Aorta (tissue), 5 donors: ENCODE measurements at regions not wholly inside any gene's neighbourhood (a gene's known extent, or its start where the extent isn't known, plus 50 kb on each side); places are given as distances from the start of the nearest gene placed in this dataset.
"Not testable (repeated sequence)": the region's sequence is repeated elsewhere in the genome, so short reads cannot be mapped to it uniquely, and the experiment has no call there.

Experiments used
- ATAC-seq: fragments of 200-7000 bp; cut with Tn5 transposase; one replicate; pipeline ENCODE4 v1.9.1; 2022; ENCODE audit warnings: moderate library complexity; ENCODE audit not compliant: low FRiP score
- DNase-seq, 2 donors: peaks; one replicate each; pipeline ENCODE4 v3.0.0-alpha.2; 2020
- H3K27ac ChIP-seq, 2 donors: one replicate each; pipeline ENCODE4 v1.5.1; 2013; ENCODE audit warnings: low read length in 2 of 2, mild to moderate bottlenecking in 2 of 2, moderate library complexity in 2 of 2, control low read depth in 1 of 2, inconsistent platforms in 1 of 2, low read depth in 1 of 2
- H3K27me3 ChIP-seq, 2 donors: one replicate each; pipeline ENCODE4 v1.6.1; 2013; ENCODE audit warnings: control low read depth in 1 of 2, low read length in 1 of 2, mild to moderate bottlenecking in 1 of 2, moderate library complexity in 1 of 2; ENCODE audit not compliant: insufficient read depth in 2 of 2, control insufficient read depth in 1 of 2
- H3K36me3 ChIP-seq, 2 donors: one replicate each; pipeline ENCODE4 v1.6.1; 2013; ENCODE audit warnings: control low read depth in 1 of 2, low read length in 1 of 2, mild to moderate bottlenecking in 1 of 2; ENCODE audit not compliant: insufficient read depth in 2 of 2, control insufficient read depth in 1 of 2
- H3K4me1 ChIP-seq, 2 donors: one replicate each; pipeline ENCODE4 v1.6.1; 2013; ENCODE audit warnings: low read length in 2 of 2, control low read depth in 1 of 2, mild to moderate bottlenecking in 1 of 2, moderate library complexity in 1 of 2; ENCODE audit not compliant: insufficient read depth in 2 of 2, control insufficient read depth in 1 of 2
- H3K4me3 ChIP-seq, 2 donors: one replicate each; pipeline ENCODE4 v1.5.1; 2013; ENCODE audit warnings: low read length in 2 of 2, control low read depth in 1 of 2, mild to moderate bottlenecking in 1 of 2
- H3K9me3 ChIP-seq: one replicate; pipeline ENCODE4 v1.6.1; 2013; ENCODE audit warnings: mild to moderate bottlenecking, low read length; ENCODE audit not compliant: control insufficient read depth
- WGBS, 2 donors: extraction: QIAGEN DNeasy Blood & Tissue Kit; methylation state at CpG; one replicate each; pipeline ENCODE4 v1.1.7; 2013; 5-methylcytosine and 5-hydroxymethylcytosine counted together
- intact Hi-C, 2 donors: fragments of 100-400 bp; cut with DNase I; formaldehyde crosslinking; loops; one replicate each; pipeline versions ENCODE4 v1.14.2 to v1.15.0; 2022
- donor health status: healthy with polysubstance abuse.
- donor health status: Bipolar disorder and iron deficiency.
- donor health status: DM: no; HTN: no; CAD: no.
- donor health status: DM: no; HTN: no; CAD: no.
- donor health status: DM: yes; HTN: yes; CAD: no.

GRCh38 chr6:112504621-112505020 is 157.5 kb downstream of the RFPL4B start:
- Histone ChIP-seq H3K27ac (no peak overlapping the region), H3K27me3 (no peaks in the 10 kb centered on the region), H3K4me3 (no peak overlapping the region), H3K4me1 (no peaks in the 10 kb centered on the region), H3K9me3 (no peaks in the 10 kb centered on the region), H3K36me3 (no peaks in the 10 kb centered on the region)
- DNase-seq = no peak
- no peak for ATAC-seq
- intact Hi-C loops = no loop called here
- 21 to 42% methylated on average over 2 of the region's 2 CpGs for WGBS, 2 donors

- no peak for DNase-seq
- no peak overlapping the region for H3K27ac ChIP-seq
- intact Hi-C loops = no loop called here
- no peak overlapping the region for H3K4me3 ChIP-seq
- H3K27me3 ChIP-seq = no peaks in the 10 kb centered on the region
- H3K36me3 ChIP-seq = no peaks in the 10 kb centered on the region
- WGBS, 2 donors = 95 to 100% methylated on average over 1 of the region's 1 CpG
- no peaks in the 10 kb centered on the region for H3K4me1 ChIP-seq
- H3K9me3 ChIP-seq = no peaks in the 10 kb centered on the region
- no peak for ATAC-seq
Observed at GRCh38 chr6:112511441-112511840, 164.3 kb downstream of the RFPL4B start.

DNA sequence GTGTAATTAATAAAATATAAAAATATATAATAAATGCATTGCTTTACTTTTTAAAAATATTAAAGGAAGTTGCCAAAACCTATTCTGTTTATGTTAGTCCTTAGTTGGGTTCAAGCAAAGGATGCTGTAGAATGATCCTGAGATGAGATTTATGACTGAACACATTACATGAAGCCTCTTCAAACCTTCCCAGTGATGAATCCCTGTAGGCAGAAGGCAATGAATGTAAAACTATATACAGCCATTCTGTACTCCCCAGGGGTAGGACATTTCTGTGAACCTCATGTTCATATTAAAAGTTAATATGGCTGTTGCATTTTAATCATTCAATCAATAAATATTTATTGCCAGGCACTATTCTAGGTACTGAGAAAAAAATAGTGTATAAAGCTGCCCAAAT is 166.0 kb downstream of the RFPL4B start:
- no peaks in the 10 kb centered on the region for H3K9me3 ChIP-seq
- ATAC-seq = no peak
- no peaks in the 10 kb centered on the region for H3K4me1 ChIP-seq
- H3K27me3 ChIP-seq = no peaks in the 10 kb centered on the region
- no peak overlapping the region for H3K4me3 ChIP-seq
- no peaks in the 10 kb centered on the region for H3K36me3 ChIP-seq
- H3K27ac ChIP-seq = no peak overlapping the region
- DNase-seq = no peak
- intact Hi-C loops = no loop called here

- Histone ChIP-seq H3K4me1 (no peaks in the 10 kb centered on the region), H3K4me3 (no peak overlapping the region), H3K27me3 (no peaks in the 10 kb centered on the region), H3K36me3 (no peaks in the 10 kb centered on the region), H3K9me3 (no peaks in the 10 kb centered on the region), H3K27ac (no peak overlapping the region)
- ATAC-seq (no peak), DNase-seq (no peak)
- intact Hi-C loops = no loop called here
- WGBS, 2 donors = 91 to 94% methylated on average over 4 of the region's 4 CpGs
Observed at GRCh38 chr6:112522587-112522986, 175.5 kb downstream of the RFPL4B start.

DNA sequence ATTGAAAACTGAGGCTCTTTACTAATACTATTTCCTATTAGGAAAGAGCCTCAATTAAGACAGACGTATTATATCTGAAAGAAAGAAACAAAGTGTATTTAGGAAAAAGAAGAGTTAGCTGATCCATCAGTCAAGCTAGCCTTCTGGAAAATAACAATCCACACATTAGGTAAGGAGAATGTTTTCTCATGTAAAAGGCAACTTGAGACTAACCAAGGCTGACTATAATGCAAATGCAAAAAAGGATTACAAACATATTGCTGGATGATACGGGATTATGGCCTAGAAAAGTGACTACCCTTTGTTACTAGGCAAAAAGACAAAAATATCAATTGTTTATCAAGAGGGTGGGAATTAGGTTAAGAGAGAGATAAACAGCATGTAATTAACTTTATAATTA is 176.9 kb downstream of the RFPL4B start:
- no peaks in the 10 kb centered on the region for H3K9me3 ChIP-seq
- ATAC-seq = no peak
- H3K4me3 ChIP-seq = no peak overlapping the region
- WGBS, 2 donors = 89 to 92% methylated on average over 2 of the region's 2 CpGs
- H3K27me3 ChIP-seq = no peaks in the 10 kb centered on the region
- no peak for DNase-seq
- H3K36me3 ChIP-seq = no peaks in the 10 kb centered on the region
- H3K4me1 ChIP-seq = no peaks in the 10 kb centered on the region
- H3K27ac ChIP-seq = no peak overlapping the region
- intact Hi-C loops = no loop called here

GRCh38 chr6:112525749-112526148 is 178.6 kb downstream of the RFPL4B start:
- no peak for ATAC-seq
- no peaks in the 10 kb centered on the region for H3K27me3 ChIP-seq
- DNase-seq = no peak
- intact Hi-C loops = no loop called here
- no peak overlapping the region for H3K27ac ChIP-seq
- H3K9me3 ChIP-seq = no peaks in the 10 kb centered on the region
- no peaks in the 10 kb centered on the region for H3K4me1 ChIP-seq
- no peaks in the 10 kb centered on the region for H3K36me3 ChIP-seq
- 88 to 95% methylated on average over 1 of the region's 1 CpG for WGBS, 2 donors
- H3K4me3 ChIP-seq = no peak overlapping the region

DNA sequence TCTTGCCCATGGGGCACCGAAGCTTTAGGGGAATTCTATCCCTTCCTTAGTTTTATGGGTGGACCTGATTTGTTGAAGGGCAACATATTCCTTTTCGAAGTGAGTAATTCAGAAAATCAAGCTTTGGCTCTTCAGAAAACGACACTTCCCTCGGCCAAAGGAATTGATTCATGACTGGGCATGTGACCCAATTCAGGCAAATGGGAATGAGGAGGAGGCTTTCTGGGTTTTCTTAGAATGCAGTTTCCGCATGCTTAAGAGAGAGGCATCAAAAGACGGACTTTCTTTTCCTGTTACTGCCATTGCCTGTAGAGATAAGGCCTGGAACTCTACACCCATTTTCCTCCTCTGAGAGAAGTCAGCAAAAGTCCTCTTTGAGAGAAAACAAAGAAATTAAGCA is 179.5 kb downstream of the RFPL4B start:
- no peaks in the 10 kb centered on the region for H3K36me3 ChIP-seq
- H3K27me3 ChIP-seq = no peaks in the 10 kb centered on the region
- 82 to 83% methylated on average over 6 of the region's 6 CpGs for WGBS, 2 donors
- no peak overlapping the region for H3K27ac ChIP-seq
- ATAC-seq (no peak), DNase-seq (no peak)
- no peaks in the 10 kb centered on the region for H3K9me3 ChIP-seq
- no peaks in the 10 kb centered on the region for H3K4me1 ChIP-seq
- H3K4me3 ChIP-seq = no peak overlapping the region
- intact Hi-C loops = no loop called here

DNA sequence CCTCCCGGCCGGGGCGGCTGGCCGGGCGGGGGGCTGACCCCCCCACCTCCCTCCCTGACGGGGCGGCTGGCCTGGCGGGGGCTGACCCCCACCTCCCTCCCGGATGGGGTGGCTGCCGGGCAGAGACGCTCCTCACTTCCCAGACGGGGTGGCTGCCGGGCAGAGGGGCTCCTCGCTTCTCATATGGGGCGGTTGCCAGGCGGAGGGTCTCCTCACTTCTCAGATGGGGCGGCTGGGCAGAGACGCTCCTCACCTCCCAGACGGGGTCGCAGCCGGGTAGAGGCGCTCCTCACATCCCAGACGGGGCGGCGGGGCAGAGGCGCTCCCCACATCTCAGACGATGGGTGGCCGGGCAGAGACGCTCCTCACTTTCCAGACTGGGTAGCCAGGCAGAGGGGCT is 181.2 kb downstream of the RFPL4B start:
- H3K27ac ChIP-seq, intact Hi-C loops, ATAC-seq: not testable (repeated sequence)

GRCh38 chr6:112535816-112536215 is 188.7 kb downstream of the RFPL4B start:
- DNase-seq (no peak), ATAC-seq (no peak)
- no peak overlapping the region for H3K27ac ChIP-seq
- no peaks in the 10 kb centered on the region for H3K36me3 ChIP-seq
- 83% methylated on average over 2 of the region's 2 CpGs for WGBS, 2 donors
- H3K4me3 ChIP-seq = no peak overlapping the region
- H3K9me3 ChIP-seq = no peaks in the 10 kb centered on the region
- H3K27me3 ChIP-seq = no peaks in the 10 kb centered on the region
- H3K4me1 ChIP-seq = no peaks in the 10 kb centered on the region
- intact Hi-C loops = no loop called here

More for the DNA sequence above, 181.2 kb downstream of the RFPL4B start:
- DNase-seq, H3K36me3 ChIP-seq, H3K9me3 ChIP-seq, H3K4me3 ChIP-seq, H3K27me3 ChIP-seq, H3K4me1 ChIP-seq: not testable (repeated sequence)
- WGBS, 2 donors = 96 to 97% methylated on average over 19 to 29 of the region's 29 CpGs
